Bronchial epithelial cell (primary cell): ENCODE measurements at regions not wholly inside any gene's neighbourhood (a gene's known extent, or its start where the extent isn't known, plus 50 kb on each side); places are given as distances from the start of the nearest gene placed in this dataset.
A peak's percentile ranks its signal among the peaks of the same experiment; 100 is the strongest.

Experiments
- DNase-seq: peaks from one replicate; pipeline ENCODE4 v3.0.0-alpha.2; 2010; ENCODE audit warnings: low read depth
- FAIRE-seq: peaks from 2 replicates; lab custom pipeline; 2011; peaks lifted over from hg19 to GRCh38; lab: Jason Lieb, UNC
- H3K27me3 ChIP-seq: 2 replicates; pipeline ENCODE4 v1.5.1; 2011; ENCODE audit warnings: low read length; ENCODE audit not compliant: control insufficient read depth, insufficient read depth
- H3K36me3 ChIP-seq: 2 replicates; pipeline ENCODE4 v1.5.1; 2011; ENCODE audit warnings: low read length; ENCODE audit not compliant: control insufficient read depth, insufficient read depth
- H3K4me3 ChIP-seq: 2 replicates; pipeline ENCODE4 v1.5.1; 2011; ENCODE audit warnings: mild to moderate bottlenecking, low read depth, low read length, control low read depth
- CTCF ChIP-seq: IDR thresholded peaks from 2 replicates; pipeline ENCODE4 v1.5.1; 2011; ENCODE audit warnings: mild to moderate bottlenecking, moderate library complexity, low read length, control low read depth, inconsistent platforms; ENCODE audit not compliant: insufficient read depth, severe bottlenecking

- Histone ChIP-seq H3K27me3 (no peaks in the 10 kb centered on the region), H3K4me3 (no peak overlapping the region), H3K36me3 (no peaks in the 10 kb centered on the region)
- TF ChIP-seq CTCF: no peak
- DNase-seq: no peak
- FAIRE-seq: no peak
Observed at GRCh38 chr14:71204768-71205167, 297.5 kb downstream of the PCNX1 start.

GRCh38 chr14:71206123-71206522 lies 298.9 kb downstream of the PCNX1 start:
- no peak for FAIRE-seq
- no peak for TF ChIP-seq CTCF

GRCh38 chr14:71206766-71207371 lies 299.6 kb downstream of the PCNX1 start:
- Histone ChIP-seq H3K4me3 (no peak overlapping the region), H3K36me3 (no peaks in the 10 kb centered on the region), H3K27me3 (no peaks in the 10 kb centered on the region)
- FAIRE-seq: no peak
- peak; percentile 82 for DNase-seq
- no peak for TF ChIP-seq CTCF

More at GRCh38 chr14:71206123-71206522, 298.9 kb downstream of the PCNX1 start:
- no peaks in the 10 kb centered on the region for H3K27me3 ChIP-seq
- no peak overlapping the region for H3K4me3 ChIP-seq
- no peak for DNase-seq
- H3K36me3 ChIP-seq: no peaks in the 10 kb centered on the region

GRCh38 chr14:71208702-71209357 lies 301.6 kb downstream of the PCNX1 start:
- no peak overlapping the region for H3K4me3 ChIP-seq
- no peaks in the 10 kb centered on the region for H3K27me3 ChIP-seq
- no peaks in the 10 kb centered on the region for H3K36me3 ChIP-seq
- no peak for FAIRE-seq
- peak; percentile 1 for TF ChIP-seq CTCF
- no peak for DNase-seq

- H3K36me3 ChIP-seq: no peaks in the 10 kb centered on the region
- FAIRE-seq: no peak
- no peak for DNase-seq
- TF ChIP-seq CTCF: no peak
- no peaks in the 10 kb centered on the region for H3K27me3 ChIP-seq
- no peak overlapping the region for H3K4me3 ChIP-seq
Observed at GRCh38 chr14:71209888-71210287, 302.6 kb downstream of the PCNX1 start.
